ENCODE measurements at regions not wholly inside any gene's neighbourhood (a gene's known extent, or its start where the extent isn't known, plus 50 kb on each side); places are given as distances from the start of the nearest gene placed in this dataset.

DNA sequence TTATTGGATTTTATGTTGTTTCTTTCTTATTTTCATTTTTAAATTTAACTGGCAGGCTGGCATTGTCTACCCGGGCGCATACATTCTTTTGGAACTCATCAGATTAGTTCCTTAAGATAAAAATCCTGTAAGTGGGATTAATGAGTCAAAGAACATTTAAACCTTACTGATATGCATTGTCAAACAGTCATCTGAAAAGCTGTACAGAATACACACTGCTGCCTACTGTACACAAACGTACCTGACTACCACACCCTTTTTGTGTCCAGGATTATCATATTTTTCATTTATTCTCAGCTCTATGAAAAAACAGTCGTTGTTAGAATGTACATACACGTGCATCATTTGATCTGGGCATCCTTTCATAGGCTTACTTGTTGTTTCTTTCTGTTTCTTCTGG lies 358.3 kb downstream of the EFNB2 start:
- no peak for TF ChIP-seq POLR2A (IDR thresholded peaks at IDR 0.05)
- TF ChIP-seq, protein P1, sequence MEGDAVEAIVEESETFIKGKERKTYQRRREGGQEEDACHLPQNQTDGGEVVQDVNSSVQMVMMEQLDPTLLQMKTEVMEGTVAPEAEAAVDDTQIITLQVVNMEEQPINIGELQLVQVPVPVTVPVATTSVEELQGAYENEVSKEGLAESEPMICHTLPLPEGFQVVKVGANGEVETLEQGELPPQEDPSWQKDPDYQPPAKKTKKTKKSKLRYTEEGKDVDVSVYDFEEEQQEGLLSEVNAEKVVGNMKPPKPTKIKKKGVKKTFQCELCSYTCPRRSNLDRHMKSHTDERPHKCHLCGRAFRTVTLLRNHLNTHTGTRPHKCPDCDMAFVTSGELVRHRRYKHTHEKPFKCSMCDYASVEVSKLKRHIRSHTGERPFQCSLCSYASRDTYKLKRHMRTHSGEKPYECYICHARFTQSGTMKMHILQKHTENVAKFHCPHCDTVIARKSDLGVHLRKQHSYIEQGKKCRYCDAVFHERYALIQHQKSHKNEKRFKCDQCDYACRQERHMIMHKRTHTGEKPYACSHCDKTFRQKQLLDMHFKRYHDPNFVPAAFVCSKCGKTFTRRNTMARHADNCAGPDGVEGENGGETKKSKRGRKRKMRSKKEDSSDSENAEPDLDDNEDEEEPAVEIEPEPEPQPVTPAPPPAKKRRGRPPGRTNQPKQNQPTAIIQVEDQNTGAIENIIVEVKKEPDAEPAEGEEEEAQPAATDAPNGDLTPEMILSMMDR (IDR thresholded peaks at IDR 0.05), result no peak
